ENCODE measurements at regions not wholly inside any gene's neighbourhood (a gene's known extent, or its start where the extent isn't known, plus 50 kb on each side); places are given as distances from the start of the nearest gene placed in this dataset.

DNA sequence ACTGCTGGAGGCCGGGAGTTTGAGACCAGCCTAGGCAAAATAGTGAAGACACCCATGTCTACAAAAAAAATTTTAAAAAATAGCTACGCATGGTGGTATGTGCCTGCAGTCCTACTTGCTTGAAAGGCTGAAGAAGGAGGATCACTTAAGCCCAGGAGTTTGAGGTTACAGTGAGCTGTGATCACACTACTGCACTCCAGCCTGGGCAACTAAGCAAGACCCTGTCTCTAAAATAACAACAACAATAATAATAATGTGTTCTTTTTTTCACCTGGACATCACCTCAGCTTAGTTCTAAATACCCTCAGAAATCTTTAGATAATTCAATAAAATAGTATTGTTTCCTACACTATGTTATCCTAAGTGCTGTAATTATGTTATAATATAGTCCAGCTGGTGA, 397.1 kb upstream of the ZNF804A start:
- intact Hi-C loops (cut with DNase I): no loop called here
- DNase-seq (no peak), ATAC-seq (no peak)

DNA sequence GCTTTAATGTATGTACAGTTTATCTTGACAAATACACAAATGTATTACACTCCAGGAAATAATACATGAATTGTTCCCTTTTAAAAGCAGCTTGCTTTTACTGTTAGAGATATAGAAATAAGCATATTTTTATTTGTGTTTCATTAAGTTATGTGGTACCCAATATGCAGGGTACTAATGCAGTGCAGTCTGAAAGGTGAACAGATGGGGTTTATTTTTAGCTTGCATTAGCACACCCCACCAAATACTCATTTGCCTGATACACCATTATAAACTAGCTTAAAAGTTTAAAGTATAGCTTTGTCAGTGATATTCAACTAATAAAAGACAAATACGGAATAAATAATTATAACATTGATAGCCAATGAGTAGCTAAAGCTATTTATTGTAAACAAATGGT, 394.7 kb upstream of the ZNF804A start:
- DNase-seq (no peak), ATAC-seq (no peak)
- intact Hi-C loops (cut with DNase I): no loop called here

DNA sequence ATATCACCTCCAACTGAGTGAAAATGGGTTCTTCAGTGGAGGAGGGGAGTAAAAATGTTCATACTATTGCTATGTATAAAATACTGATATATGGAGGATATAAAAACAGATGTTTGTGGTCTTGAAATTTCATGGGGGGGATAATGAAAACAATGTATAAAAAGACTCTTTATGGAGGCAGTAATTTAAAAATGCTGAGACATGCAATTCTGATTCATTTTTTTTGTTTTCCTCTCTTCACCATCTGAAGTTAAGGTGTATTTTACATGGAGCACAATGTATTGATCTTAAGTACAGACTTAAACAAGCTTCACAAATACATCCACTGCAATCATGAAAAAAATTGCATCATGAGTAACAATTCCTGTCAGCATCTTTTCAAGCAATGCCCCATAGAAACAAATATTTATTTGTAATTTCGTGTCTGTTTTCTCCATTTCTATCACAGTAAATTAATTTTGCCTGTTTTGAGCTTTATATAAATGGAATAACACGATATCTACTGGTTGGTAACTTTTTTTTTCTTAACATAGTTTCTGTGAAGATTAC, 393.2 kb upstream of the ZNF804A start:
- ATAC-seq: no peak
- no peak for DNase-seq
- intact Hi-C loops (cut with DNase I): no loop called here

DNA sequence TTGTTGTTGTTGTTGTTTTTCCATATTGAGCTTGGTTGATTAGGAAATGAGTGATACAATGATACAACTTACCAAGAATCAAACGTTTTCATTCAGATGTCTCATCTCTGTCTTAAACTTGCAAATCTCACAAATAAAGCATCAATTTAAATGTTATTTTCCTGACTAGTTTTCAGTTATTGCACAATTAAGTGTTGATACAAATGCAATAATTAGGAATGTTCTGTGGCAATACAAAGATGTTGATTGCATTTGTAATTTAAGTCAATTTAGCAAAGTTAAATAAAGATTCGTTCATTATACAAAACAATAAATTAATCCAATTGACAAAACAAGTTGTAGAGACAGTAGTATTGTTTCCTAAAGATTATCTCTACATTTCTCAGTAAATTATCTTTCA, 392.3 kb upstream of the ZNF804A start:
- ATAC-seq: no peak

DNA sequence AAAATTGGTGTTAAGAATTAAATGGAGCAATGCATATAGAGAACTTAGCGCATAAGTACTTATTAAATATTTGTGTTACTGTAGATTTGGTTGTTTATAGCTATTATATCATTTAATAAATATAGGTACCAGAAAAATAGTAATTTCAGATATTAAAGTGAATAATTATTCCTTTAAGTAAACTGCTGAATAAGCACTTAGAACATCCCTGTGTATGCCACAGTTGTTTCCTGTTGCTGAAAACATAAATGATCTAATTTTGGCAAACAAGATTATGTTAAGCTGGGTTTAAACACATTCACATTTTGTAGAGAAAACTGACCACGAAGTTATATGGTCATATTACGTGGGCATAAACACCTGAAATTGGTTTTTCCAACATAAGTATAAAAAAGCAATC, 388.0 kb upstream of the ZNF804A start:
- intact Hi-C loops (cut with DNase I): no loop called here
- DNase-seq: no peak
- no peak for ATAC-seq

More for the DNA sequence above, 392.3 kb upstream of the ZNF804A start:
- intact Hi-C loops (cut with DNase I): no loop called here
- DNase-seq: no peak

DNA sequence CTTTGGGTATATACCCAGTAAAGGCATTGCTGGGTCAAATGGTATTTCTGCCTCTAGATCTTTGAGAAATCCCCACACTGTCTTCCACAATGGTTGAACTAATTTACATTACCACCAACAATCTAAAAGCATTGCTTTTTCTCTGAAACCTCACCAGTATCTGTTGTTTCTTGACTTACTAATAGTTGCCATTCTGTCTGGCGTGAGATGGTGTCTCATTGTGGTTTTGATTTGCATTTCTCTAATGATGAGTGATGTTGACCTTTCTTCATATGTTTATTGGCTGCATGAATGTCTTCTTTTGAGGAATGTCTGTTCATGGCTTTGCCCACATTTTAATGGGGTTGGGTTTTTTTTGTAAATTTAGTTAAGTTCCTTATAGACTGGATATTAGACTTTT, 382.6 kb upstream of the ZNF804A start:
- intact Hi-C loops (cut with DNase I): no loop called here
- no peak for ATAC-seq
- no peak for DNase-seq

- ATAC-seq (no peak), DNase-seq (no peak)
- intact Hi-C loops (cut with DNase I): no loop called here
Observed at GRCh38 chr2:184256611-184257010, 341.7 kb upstream of the ZNF804A start.

GRCh38 chr2:184261331-184261730, 337.0 kb upstream of the ZNF804A start:
- no peak for ATAC-seq
- intact Hi-C loops (cut with DNase I): no loop called here

GRCh38 chr2:184261818-184262217, 336.5 kb upstream of the ZNF804A start:
- DNase-seq (no peak), ATAC-seq (peak in 1 of 2 donors; percentile 78)
- intact Hi-C loops (cut with DNase I): no loop called here

More at GRCh38 chr2:184261331-184261730, 337.0 kb upstream of the ZNF804A start:
- no peak for DNase-seq

DNA sequence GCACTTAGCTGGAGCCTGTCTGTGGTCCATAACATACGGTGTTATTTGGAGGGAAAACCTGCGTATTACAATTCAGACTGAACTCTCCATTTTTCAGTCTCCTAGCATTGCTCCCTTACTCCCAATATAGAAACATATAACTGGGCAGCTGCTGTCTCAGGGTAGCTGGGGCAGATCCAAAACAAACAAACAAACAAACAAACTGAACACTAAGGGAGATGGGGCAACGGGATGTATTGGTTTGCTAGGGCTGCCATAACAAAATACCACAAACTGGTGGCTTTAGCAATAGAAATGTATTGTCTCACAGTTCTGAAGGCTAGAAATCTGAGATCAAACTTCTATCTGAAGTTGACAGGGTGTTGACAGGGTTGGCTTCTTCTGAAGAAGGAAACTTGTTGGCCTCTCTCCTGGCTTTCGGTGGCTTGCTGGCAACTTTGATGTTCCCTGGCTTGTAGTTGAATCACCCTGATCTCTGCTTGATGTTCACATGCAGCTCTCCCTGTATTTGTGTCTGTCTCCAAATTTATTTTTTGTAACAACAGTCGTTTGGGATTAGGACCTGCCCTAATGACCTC, 329.3 kb upstream of the ZNF804A start:
- ATAC-seq (no peak), DNase-seq (no peak)
- intact Hi-C loops (cut with DNase I): no loop called here

DNA sequence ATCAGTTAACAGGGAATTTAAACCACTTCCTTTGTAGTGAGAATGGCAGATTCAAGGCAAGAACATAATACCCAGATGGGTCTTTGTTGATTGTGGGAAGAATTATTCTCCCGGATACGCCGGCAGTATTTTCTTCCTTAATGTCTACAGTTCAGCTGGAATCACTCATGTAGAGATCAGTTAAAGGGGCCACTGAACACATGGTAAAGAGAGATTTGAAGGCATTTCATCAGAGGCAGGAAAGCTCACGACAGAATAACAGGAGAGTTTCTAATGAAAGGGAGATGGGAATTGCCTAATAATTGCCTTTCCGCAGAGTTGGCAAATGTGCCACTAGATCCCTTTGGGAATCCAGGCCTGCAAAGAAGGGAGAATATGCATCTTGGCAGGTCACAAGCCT, 327.7 kb upstream of the ZNF804A start:
- no peak for ATAC-seq
- intact Hi-C loops (cut with DNase I): no loop called here
- DNase-seq: no peak

DNA sequence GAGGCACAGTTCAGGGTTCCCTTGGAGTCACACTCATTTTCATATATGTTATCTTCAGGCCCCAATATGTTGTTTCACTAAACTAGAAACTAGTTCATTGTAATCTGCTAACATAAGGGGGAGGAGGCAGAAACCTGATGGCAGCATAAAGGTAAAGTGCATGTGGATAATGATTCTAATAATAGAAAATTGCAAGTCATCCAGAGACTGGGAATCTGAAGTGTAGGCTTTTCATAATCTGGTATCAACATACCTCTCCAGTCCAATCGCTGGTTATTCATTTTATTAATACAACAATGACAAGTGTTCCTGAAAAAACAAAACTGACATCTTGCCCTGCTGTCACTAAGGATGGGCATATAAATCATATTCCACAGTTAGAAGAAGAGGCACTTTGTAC, 326.3 kb upstream of the ZNF804A start:
- DNase-seq (no peak), ATAC-seq (no peak)
- intact Hi-C loops (cut with DNase I): no loop called here

DNA sequence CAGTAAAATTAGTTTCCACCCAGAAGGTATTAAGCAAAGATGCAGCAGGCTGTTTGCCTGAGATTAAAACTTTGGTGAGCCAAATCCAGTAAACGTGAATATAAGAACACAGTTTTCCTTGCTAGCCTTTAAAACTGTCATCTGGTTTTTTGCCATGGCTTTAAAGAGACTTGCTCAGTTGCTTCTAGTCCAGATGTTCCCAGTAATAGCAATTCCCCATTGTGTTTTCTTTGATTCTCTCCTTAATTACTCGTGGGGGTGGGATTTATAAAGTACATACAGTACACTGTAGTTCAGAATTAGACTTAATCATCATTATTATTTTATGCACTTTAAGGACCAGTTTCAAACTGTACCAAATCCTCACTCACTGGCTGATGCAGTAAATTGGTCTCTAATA, 303.5 kb upstream of the ZNF804A start:
- intact Hi-C loops (cut with DNase I): no loop called here
- DNase-seq (no peak), ATAC-seq (no peak)

GRCh38 chr2:184297085-184297484, 301.2 kb upstream of the ZNF804A start:
- no peak for DNase-seq
- no peak for ATAC-seq
- intact Hi-C loops (cut with DNase I): no loop called here

- intact Hi-C loops (cut with DNase I): no loop called here
- ATAC-seq: no peak
- DNase-seq: no peak
Observed at GRCh38 chr2:184302506-184302905, 295.8 kb upstream of the ZNF804A start.

- ATAC-seq (no peak), DNase-seq (no peak)
- intact Hi-C loops (cut with DNase I): no loop called here
Observed at GRCh38 chr2:184304006-184304405, 294.3 kb upstream of the ZNF804A start.

DNA sequence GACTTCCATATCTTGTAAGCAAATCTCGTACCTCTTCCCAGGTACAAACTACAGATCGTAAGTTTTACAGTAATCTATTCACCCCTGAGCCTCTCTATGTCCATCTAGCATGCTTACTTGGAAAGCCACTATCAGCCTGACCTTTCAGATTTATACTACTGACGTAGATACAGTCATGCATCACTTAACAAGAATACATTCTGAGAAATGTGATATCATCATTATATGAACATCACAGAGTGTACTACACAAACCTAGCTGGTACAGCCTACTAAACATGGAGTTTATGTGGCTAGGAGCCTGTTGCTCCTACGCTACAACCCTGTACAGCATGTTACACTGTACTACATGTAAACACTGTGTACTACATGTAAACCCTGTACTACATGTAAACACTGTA, 293.2 kb upstream of the ZNF804A start:
- ATAC-seq (no peak), DNase-seq (no peak)
- intact Hi-C loops (cut with DNase I): no loop called here

GRCh38 chr2:184308706-184309105, 289.6 kb upstream of the ZNF804A start:
- DNase-seq (no peak), ATAC-seq (no peak)
- intact Hi-C loops (cut with DNase I): no loop called here

- intact Hi-C loops (cut with DNase I): no loop called here
- no peak for ATAC-seq
- no peak for DNase-seq
Observed at GRCh38 chr2:184312970-184313369, 285.4 kb upstream of the ZNF804A start.

- DNase-seq: no peak
- no peak for ATAC-seq
- intact Hi-C loops (cut with DNase I): no loop called here
Observed at GRCh38 chr2:184314829-184315228, 283.5 kb upstream of the ZNF804A start.

GRCh38 chr2:184316921-184317320, 281.4 kb upstream of the ZNF804A start:
- intact Hi-C loops (cut with DNase I): no loop called here
- ATAC-seq (no peak), DNase-seq (no peak)

GRCh38 chr2:184322615-184323014, 275.7 kb upstream of the ZNF804A start:
- no peak for DNase-seq
- ATAC-seq: no peak
- intact Hi-C loops (cut with DNase I): no loop called here

Data from left cardiac atrium (tissue), 4 donors.